Astrocyte of the spinal cord (primary cell): ENCODE measurements at regions not wholly inside any gene's neighbourhood (a gene's known extent, or its start where the extent isn't known, plus 50 kb on each side); places are given as distances from the start of the nearest gene placed in this dataset.

Source experiments
- DNase-seq: peaks from one replicate; pipeline ENCODE4 v3.0.0; 2011; ENCODE audit warnings: low read depth, low spot score
- H3K4me3 ChIP-seq: 2 replicates; pipeline ENCODE4 v1.5.1; 2011; ENCODE audit warnings: low read depth, mild to moderate bottlenecking, low read length, moderate library complexity
- CTCF ChIP-seq: IDR thresholded peaks from 2 replicates; pipeline ENCODE4 v1.5.1; 2012; ENCODE audit warnings: low read depth, mild to moderate bottlenecking, low read length, inconsistent platforms
- in situ Hi-C: cut with HindIII; loops from 2 replicates; pipeline ENCODE4 v1.10.0; 2017; ENCODE audit warnings: low sequenced_read_pairs

- H3K4me3 ChIP-seq, result no peak overlapping the region
- no peak for DNase-seq
- no peak for TF ChIP-seq CTCF
- in situ Hi-C loops, result loop anchor here (25.0 kb wide), 1 partner anchor 347 kb away; no protein-coding TSS in a partner anchor
Observed at GRCh38 chr1:224859651-224860050, 69.8 kb upstream of the DNAH14 start.

- in situ Hi-C loops, result loop anchor here (25.0 kb wide), 1 partner anchor 348 kb away; no protein-coding TSS in a partner anchor
Observed at GRCh38 chr1:224860488-224861338, 68.8 kb upstream of the DNAH14 start.

GRCh38 chr1:224861339-224861716 lies 68.1 kb upstream of the DNAH14 start:
- DNase-seq, result no peak
- no peak overlapping the region for H3K4me3 ChIP-seq
- no peak for TF ChIP-seq CTCF
- in situ Hi-C loops, result loop anchor here (25.0 kb wide), 1 partner anchor 349 kb away; no protein-coding TSS in a partner anchor

More at GRCh38 chr1:224860488-224861338, 68.8 kb upstream of the DNAH14 start:
- TF ChIP-seq CTCF, result no peak
- no peak overlapping the region for H3K4me3 ChIP-seq
- no peak for DNase-seq

GRCh38 chr1:224863486-224863885 lies 66.0 kb upstream of the DNAH14 start:
- in situ Hi-C loops, result loop anchor here (25.0 kb wide), 1 partner anchor 351 kb away; no protein-coding TSS in a partner anchor
- no peak for TF ChIP-seq CTCF
- DNase-seq, result no peak
- no peak overlapping the region for H3K4me3 ChIP-seq

- TF ChIP-seq CTCF, result no peak
- H3K4me3 ChIP-seq, result no peak overlapping the region
- no peak for DNase-seq
- in situ Hi-C loops, result loop anchor here (25.0 kb wide), 1 partner anchor 352 kb away; no protein-coding TSS in a partner anchor
Observed at GRCh38 chr1:224864006-224864405, 65.5 kb upstream of the DNAH14 start.

GRCh38 chr1:224865510-224865909 lies 64.0 kb upstream of the DNAH14 start:
- in situ Hi-C loops, result loop anchor here (25.0 kb wide), 1 partner anchor 353 kb away; no protein-coding TSS in a partner anchor
- TF ChIP-seq CTCF, result no peak
- no peak overlapping the region for H3K4me3 ChIP-seq
- no peak for DNase-seq
